HUES64 (cell line): ENCODE measurements at regions not wholly inside any gene's neighbourhood (a gene's known extent, or its start where the extent isn't known, plus 50 kb on each side); places are given as distances from the start of the nearest gene placed in this dataset.

Experiments
- H3K27ac ChIP-seq: 2 replicates; pipeline ENCODE4 v1.7.0; 2013; ENCODE audit warnings: low read depth, low read length, inconsistent platforms
- H3K27me3 ChIP-seq: 2 replicates; pipeline ENCODE4 v1.6.1; 2013; ENCODE audit warnings: mild to moderate bottlenecking, low read length; ENCODE audit not compliant: insufficient read depth
- H3K36me3 ChIP-seq: 2 replicates; pipeline ENCODE4 v1.6.1; 2013; ENCODE audit warnings: mild to moderate bottlenecking, low read length; ENCODE audit not compliant: insufficient read depth
- H3K4me1 ChIP-seq: 2 replicates; pipeline ENCODE4 v1.6.1; 2013; ENCODE audit warnings: mild to moderate bottlenecking, low read length, moderate library complexity; ENCODE audit not compliant: insufficient read depth
- H3K4me3 ChIP-seq: 2 replicates; pipeline ENCODE4 v1.5.1; 2013; ENCODE audit warnings: mild to moderate bottlenecking, low read length, moderate library complexity
- H3K9ac ChIP-seq: 2 replicates; pipeline ENCODE4 v1.6.1; 2013; ENCODE audit warnings: mild to moderate bottlenecking, low read depth, low read length
- H3K9me3 ChIP-seq: 2 replicates; pipeline ENCODE4 v1.6.1; 2013; ENCODE audit warnings: low read depth, low read length; ENCODE audit not compliant: insufficient read depth
- WGBS: fragments of 150-250, 120-280 bp; methylation state at CpG from one replicate; pipeline ENCODE4 v1.1.7; 2013; ENCODE audit warnings: missing lambda C conversion rate; 5-methylcytosine and 5-hydroxymethylcytosine counted together

- Histone ChIP-seq H3K27ac (no peak overlapping the region), H3K9me3 (peaks cover 10% of the 10 kb centered on the region; the same call in 1 of the 2 replicates), H3K27me3 (no peaks in the 10 kb centered on the region), H3K36me3 (no peaks in the 10 kb centered on the region), H3K4me1 (no peaks in the 10 kb centered on the region), H3K4me3 (no peak overlapping the region), H3K9ac (no peak overlapping the region)
- WGBS, result 97% methylated on average over 1 of the region's 1 CpG
These were observed 312.1 kb upstream of the TUSC1 start for GRCh38 chr9:25990376-25990775.

- Histone ChIP-seq H3K27ac (no peak overlapping the region), H3K36me3 (no peaks in the 10 kb centered on the region), H3K9me3 (no peaks in the 10 kb centered on the region), H3K4me1 (no peaks in the 10 kb centered on the region; the same call in 1 of the 2 replicates), H3K9ac (no peak overlapping the region), H3K4me3 (no peak overlapping the region), H3K27me3 (no peaks in the 10 kb centered on the region)
- WGBS, result 100% methylated on average over 1 of the region's 1 CpG
These were observed 297.4 kb upstream of the TUSC1 start for GRCh38 chr9:25975667-25976066.

GRCh38 chr9:25964239-25964638, 286.0 kb upstream of the TUSC1 start:
- Histone ChIP-seq H3K9ac (no peak overlapping the region), H3K27ac (no peak overlapping the region), H3K4me1 (no peaks in the 10 kb centered on the region), H3K4me3 (no peak overlapping the region), H3K27me3 (peaks cover 5% of the 10 kb centered on the region; the same call in 1 of the 2 replicates), H3K9me3 (peaks cover 16% of the 10 kb centered on the region), H3K36me3 (no peaks in the 10 kb centered on the region)
- WGBS, result 58% methylated on average over 3 of the region's 3 CpGs

- 84% methylated on average over 3 of the region's 3 CpGs for WGBS
These were observed 281.9 kb upstream of the TUSC1 start for GRCh38 chr9:25960178-25960577.

GRCh38 chr9:25954209-25954608, 276.0 kb upstream of the TUSC1 start:
- Histone ChIP-seq H3K9me3 (no peaks in the 10 kb centered on the region), H3K36me3 (no peaks in the 10 kb centered on the region), H3K9ac (no peak overlapping the region), H3K27me3 (no peaks in the 10 kb centered on the region), H3K4me1 (no peaks in the 10 kb centered on the region), H3K27ac (no peak overlapping the region), H3K4me3 (no peak overlapping the region)

More at GRCh38 chr9:25960178-25960577, 281.9 kb upstream of the TUSC1 start:
- no peak overlapping the region for H3K9ac ChIP-seq
- no peak overlapping the region for H3K27ac ChIP-seq
- no peaks in the 10 kb centered on the region for H3K4me1 ChIP-seq
- H3K36me3 ChIP-seq, result no peaks in the 10 kb centered on the region
- H3K9me3 ChIP-seq, result peaks cover 10% of the 10 kb centered on the region
- H3K27me3 ChIP-seq, result peaks cover 5% of the 10 kb centered on the region; the same call in 1 of the 2 replicates
- no peak overlapping the region for H3K4me3 ChIP-seq

DNA sequence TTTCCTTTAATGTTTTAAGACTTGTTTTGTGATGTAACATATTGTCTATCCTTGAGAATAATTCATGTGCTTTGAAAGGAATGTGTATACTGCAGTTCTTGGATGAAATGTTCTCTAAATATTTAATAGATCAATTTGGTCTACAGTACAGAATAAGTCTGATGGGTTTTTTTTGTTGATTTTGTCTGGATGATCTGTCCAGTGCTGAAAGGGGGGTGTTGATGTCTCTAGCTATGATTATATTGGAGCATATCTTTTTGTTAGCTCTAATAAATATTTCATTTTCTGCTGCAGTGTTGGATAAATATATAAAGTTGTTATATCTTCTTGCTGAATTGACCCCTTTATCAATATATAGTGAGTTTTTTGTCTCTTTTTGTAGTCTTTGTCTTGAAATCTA, 269.9 kb upstream of the TUSC1 start:
- Histone ChIP-seq H3K27me3 (no peaks in the 10 kb centered on the region), H3K36me3 (no peaks in the 10 kb centered on the region), H3K9ac (no peak overlapping the region), H3K4me3 (no peak overlapping the region), H3K4me1 (no peaks in the 10 kb centered on the region), H3K9me3 (no peaks in the 10 kb centered on the region; the same call in 1 of the 2 replicates), H3K27ac (no peak overlapping the region)

DNA sequence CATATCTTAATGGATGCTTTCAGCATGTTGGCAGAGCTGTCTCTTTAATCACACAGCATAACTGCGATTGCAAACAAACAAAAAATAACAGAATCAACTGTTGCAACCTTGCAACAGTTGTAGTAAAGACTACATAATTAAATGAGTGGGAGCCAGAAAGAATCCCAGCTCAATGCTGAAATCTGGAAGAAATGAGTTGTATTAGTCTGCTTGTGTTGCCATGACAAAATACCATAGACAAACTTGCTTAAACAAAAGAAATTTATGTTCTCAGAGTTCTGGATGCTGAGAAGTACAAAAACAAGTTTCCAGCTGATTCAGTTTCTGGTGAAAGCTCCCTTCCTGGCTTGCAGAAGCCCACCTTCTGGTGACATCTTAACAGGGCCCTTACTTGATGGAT, 260.9 kb upstream of the TUSC1 start:
- Histone ChIP-seq H3K4me3 (no peak overlapping the region), H3K36me3 (no peaks in the 10 kb centered on the region), H3K4me1 (no peaks in the 10 kb centered on the region), H3K27me3 (no peaks in the 10 kb centered on the region), H3K9me3 (peaks cover 8% of the 10 kb centered on the region), H3K9ac (no peak overlapping the region), H3K27ac (no peak overlapping the region)
- 100% methylated on average over 1 of the region's 1 CpG for WGBS

DNA sequence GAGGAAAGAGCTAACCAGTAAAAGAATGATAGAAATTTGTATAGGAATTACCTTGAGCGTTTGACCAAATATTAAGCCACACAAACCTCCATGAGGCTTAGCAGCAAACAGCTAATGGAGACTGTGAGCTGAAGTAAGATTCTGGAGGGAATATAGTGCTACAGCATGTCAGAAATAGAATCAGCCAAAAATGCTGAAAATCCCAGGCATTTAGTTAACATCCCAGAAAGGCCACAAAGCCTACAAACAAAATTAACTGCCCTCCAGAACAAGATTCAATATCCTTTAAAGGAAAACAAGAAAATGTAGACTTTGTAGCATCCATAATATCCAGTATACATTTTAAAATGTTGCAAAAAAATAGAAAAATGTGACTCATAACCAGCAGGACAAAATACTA, 257.8 kb upstream of the TUSC1 start:
- WGBS, result no CpG with 5 or more reads among the region's 1 CpG

DNA sequence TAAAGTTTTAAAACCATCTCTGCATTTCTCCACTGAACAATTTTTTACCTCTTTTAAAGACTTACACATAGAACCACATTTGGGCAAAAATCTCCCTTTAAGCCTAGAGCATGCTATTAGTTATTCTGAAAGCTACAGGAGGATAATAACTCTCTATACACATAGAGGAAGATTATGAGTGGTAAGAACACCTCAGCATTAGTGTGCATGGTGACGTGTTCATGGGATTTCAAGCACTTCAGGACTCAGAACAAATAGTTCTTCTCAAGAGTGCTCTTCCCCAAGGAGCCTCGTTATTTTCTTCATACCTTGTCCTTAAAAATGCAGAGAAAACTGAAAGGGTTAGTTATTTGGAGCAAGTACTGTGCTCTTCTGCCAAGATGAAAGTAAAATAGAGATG, 256.9 kb upstream of the TUSC1 start:
- 88% methylated on average over 2 of the region's 2 CpGs for WGBS
- H3K27me3 ChIP-seq, result no peaks in the 10 kb centered on the region
- H3K36me3 ChIP-seq, result no peaks in the 10 kb centered on the region
- H3K27ac ChIP-seq, result no peak overlapping the region
- H3K9me3 ChIP-seq, result peaks cover 8% of the 10 kb centered on the region
- H3K4me1 ChIP-seq, result no peaks in the 10 kb centered on the region
- H3K9ac ChIP-seq, result no peak overlapping the region
- no peak overlapping the region for H3K4me3 ChIP-seq

More for the DNA sequence above, 257.8 kb upstream of the TUSC1 start:
- H3K36me3 ChIP-seq, result no peaks in the 10 kb centered on the region
- H3K27me3 ChIP-seq, result no peaks in the 10 kb centered on the region
- H3K9me3 ChIP-seq, result peaks cover 8% of the 10 kb centered on the region
- H3K27ac ChIP-seq, result no peak overlapping the region
- H3K9ac ChIP-seq, result no peak overlapping the region
- H3K4me1 ChIP-seq, result no peaks in the 10 kb centered on the region
- H3K4me3 ChIP-seq, result no peak overlapping the region

DNA sequence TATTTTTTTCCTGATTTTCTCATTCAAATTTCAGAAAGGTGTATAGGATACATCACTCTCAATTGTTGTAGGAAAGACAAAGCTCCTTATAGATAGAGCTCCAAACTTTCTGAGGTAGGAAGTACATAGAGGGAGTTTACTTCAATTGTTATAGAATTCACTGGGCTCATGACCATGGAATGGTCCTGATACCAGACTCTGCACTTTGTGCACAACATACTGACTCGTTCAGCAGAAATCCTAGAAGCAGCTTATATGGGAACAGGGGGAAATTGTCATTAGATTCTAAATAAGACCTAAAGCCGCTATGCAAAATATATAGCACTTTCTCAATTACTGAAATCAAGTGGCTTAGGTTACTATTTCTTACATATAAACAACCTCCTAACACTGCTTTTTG, 240.5 kb upstream of the TUSC1 start:
- H3K9ac ChIP-seq, result no peak overlapping the region
- H3K4me3 ChIP-seq, result no peak overlapping the region
- H3K9me3 ChIP-seq, result no peaks in the 10 kb centered on the region
- no peak overlapping the region for H3K27ac ChIP-seq
- H3K27me3 ChIP-seq, result no peaks in the 10 kb centered on the region
- H3K36me3 ChIP-seq, result no peaks in the 10 kb centered on the region
- H3K4me1 ChIP-seq, result no peaks in the 10 kb centered on the region
- 93% methylated on average over 2 of the region's 2 CpGs for WGBS

DNA sequence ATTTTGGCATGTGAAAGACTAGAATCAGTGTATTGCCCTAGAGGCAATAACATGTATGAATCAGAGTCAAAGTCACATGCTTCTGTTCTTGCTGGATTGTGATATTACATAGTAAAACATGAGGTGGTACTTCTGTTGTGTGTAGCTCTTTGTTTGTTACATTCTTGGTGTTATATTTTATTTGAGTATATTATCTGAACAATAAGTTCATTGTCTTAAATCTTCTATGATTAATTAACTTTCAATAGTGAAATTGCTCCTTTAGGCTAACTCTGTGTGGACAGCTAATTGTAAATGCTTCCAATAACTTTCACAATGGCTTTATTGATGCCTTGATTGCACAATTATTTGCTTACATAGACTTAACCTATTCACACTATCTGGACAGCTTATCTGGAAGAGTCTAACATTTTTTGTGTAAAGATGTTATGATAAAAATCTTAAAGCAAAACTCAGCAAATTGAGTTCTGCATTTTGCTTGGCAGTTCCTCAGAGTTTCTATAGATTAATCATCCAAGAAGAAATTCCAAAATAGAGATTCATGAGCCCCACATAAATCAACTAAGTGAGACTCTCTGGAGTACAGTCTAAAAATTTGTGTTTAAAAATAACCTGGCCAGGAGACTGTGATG, 239.6 kb upstream of the TUSC1 start:
- Histone ChIP-seq H3K9me3 (no peaks in the 10 kb centered on the region), H3K27ac (no peak overlapping the region), H3K27me3 (no peaks in the 10 kb centered on the region), H3K4me3 (no peak overlapping the region), H3K4me1 (no peaks in the 10 kb centered on the region), H3K36me3 (no peaks in the 10 kb centered on the region), H3K9ac (no peak overlapping the region)

GRCh38 chr9:25913806-25914205, 235.6 kb upstream of the TUSC1 start:
- WGBS, result 92% methylated on average over 4 of the region's 4 CpGs
- H3K9ac ChIP-seq, result no peak overlapping the region
- H3K27me3 ChIP-seq, result no peaks in the 10 kb centered on the region
- H3K36me3 ChIP-seq, result no peaks in the 10 kb centered on the region
- H3K27ac ChIP-seq, result no peak overlapping the region
- no peaks in the 10 kb centered on the region for H3K9me3 ChIP-seq
- no peaks in the 10 kb centered on the region for H3K4me1 ChIP-seq
- H3K4me3 ChIP-seq, result no peak overlapping the region
